GM23338 (cell line): ENCODE measurements at regions not wholly inside any gene's neighbourhood (a gene's known extent, or its start where the extent isn't known, plus 50 kb on each side); places are given as distances from the start of the nearest gene placed in this dataset.

Source experiments
- CREB1 ChIP-seq: fragments of 250-450 bp; sonication (Bioruptor Pico); IDR thresholded peaks from 2 replicates; pipeline ENCODE4 v1.5.0; 2020; ENCODE audit warnings: low read depth, mild to moderate bottlenecking, moderate library complexity
- EZH2phosphoT487 ChIP-seq: fragments of 200-600 bp; sonication (generic); IDR thresholded peaks from one replicate; pipeline ENCODE4 v1.8.1; 2018; ENCODE audit warnings: antibody characterized with exemption; ENCODE audit not compliant: unreplicated experiment

- TF ChIP-seq CREB1 (CRISPR knock-in tag) (no peak), EZH2phosphoT487 (no peak)
Observed at GRCh38 chr12:67428431-67428830, 159.3 kb downstream of the CAND1 start.
